ENCODE measurements at regions not wholly inside any gene's neighbourhood (a gene's known extent, or its start where the extent isn't known, plus 50 kb on each side); places are given as distances from the start of the nearest gene placed in this dataset.

- TF ChIP-seq CTCF (IDR thresholded peaks at IDR 0.05) (no peak), REST (IDR thresholded peaks at IDR 0.05; ENCODE audit: insufficient read depth in 1 of 2, low read depth in 2 of 2, low read length in 1 of 2) (no peak), TCF7L2 (IDR thresholded peaks at IDR 0.05; ENCODE audit: low read depth, low read length) (no peak), POLR2AphosphoS5 (IDR thresholded peaks at IDR 0.05; ENCODE audit: low read depth, low read length) (no peak), SIN3A (IDR thresholded peaks at IDR 0.05; ENCODE audit: borderline replicate concordance, insufficient read depth, low read depth, low read length) (no peak)
- Histone ChIP-seq H3K36me3 (ENCODE audit: control insufficient read depth, insufficient read depth, low read length) (no peaks in the 10 kb centered on the region), H3K4me1 (ENCODE audit: control insufficient read depth, insufficient read depth, low read length) (peaks cover 2% of the 10 kb centered on the region), H3K27ac (ENCODE audit: low read length) (peak overlapping the region; percentile 48; the same call in 1 of the 2 replicates), H3K4me3 (ENCODE audit: low read depth in 2 of 2, low read length in 2 of 2) (no peak overlapping the region), H3K27me3 (ENCODE audit: control insufficient read depth, insufficient read depth, low read length) (no peaks in the 10 kb centered on the region), H3K9me3 (ENCODE audit: control insufficient read depth, insufficient read depth, low read depth, low read length) (peaks cover 6% of the 10 kb centered on the region; the same call in 1 of the 2 replicates)
- ChIA-PET POLR2A (no interaction called here), CTCF (no interaction called here)
- in situ Hi-C loops (cut with HindIII; ENCODE audit: low pct_unique_long_range_greater_than_20kb, low sequenced_read_pairs), result no loop called here
- intact Hi-C loops (cut with micrococcal nuclease; ENCODE audit: unreplicated experiment), result no loop called here
- ATAC-seq (no peak), DNase-seq (ENCODE audit: low read depth, low spot score) (no peak)
- BruUV-seq (replicated peaks), result no TSS peak
These were observed 342.7 kb downstream of the RND3 start for GRCh38 chr2:150144546-150145298.

GRCh38 chr2:150143087-150143536 lies 344.4 kb downstream of the RND3 start:
- CTCF ChIA-PET, result no interaction called here
- Histone ChIP-seq H3K4me1 (ENCODE audit: control insufficient read depth, insufficient read depth, low read length) (peaks cover 2% of the 10 kb centered on the region), H3K27me3 (ENCODE audit: control insufficient read depth, insufficient read depth, low read length) (no peaks in the 10 kb centered on the region), H3K36me3 (ENCODE audit: control insufficient read depth, insufficient read depth, low read length) (no peaks in the 10 kb centered on the region), H3K27ac (ENCODE audit: low read length) (peak overlapping the region; percentile 45; the same call in 1 of the 2 replicates), H3K9me3 (ENCODE audit: control insufficient read depth, insufficient read depth, low read depth, low read length) (peaks cover 6% of the 10 kb centered on the region; the same call in 1 of the 2 replicates), H3K4me3 (ENCODE audit: low read depth in 2 of 2, low read length in 2 of 2) (no peak overlapping the region)
- ATAC-seq (no peak), DNase-seq (ENCODE audit: low read depth, low spot score) (no peak)
- in situ Hi-C loops (cut with HindIII; ENCODE audit: low pct_unique_long_range_greater_than_20kb, low sequenced_read_pairs), result no loop called here
- POLR2A ChIA-PET, result no interaction called here
- TF ChIP-seq POLR2AphosphoS5 (IDR thresholded peaks at IDR 0.05; ENCODE audit: low read depth, low read length), result no peak
- no peak for TF ChIP-seq CTCF (IDR thresholded peaks at IDR 0.05)
- no peak for TF ChIP-seq REST (IDR thresholded peaks at IDR 0.05; ENCODE audit: insufficient read depth in 1 of 2, low read depth in 2 of 2, low read length in 1 of 2)
- no peak for TF ChIP-seq SIN3A (IDR thresholded peaks at IDR 0.05; ENCODE audit: borderline replicate concordance, insufficient read depth, low read depth, low read length)
- no peak for TF ChIP-seq TCF7L2 (IDR thresholded peaks at IDR 0.05; ENCODE audit: low read depth, low read length)
- no TSS peak for BruUV-seq (replicated peaks)
- intact Hi-C loops (cut with micrococcal nuclease; ENCODE audit: unreplicated experiment), result no loop called here
